ENCODE measurements at regions not wholly inside any gene's neighbourhood (a gene's known extent, or its start where the extent isn't known, plus 50 kb on each side); places are given as distances from the start of the nearest gene placed in this dataset.

DNA sequence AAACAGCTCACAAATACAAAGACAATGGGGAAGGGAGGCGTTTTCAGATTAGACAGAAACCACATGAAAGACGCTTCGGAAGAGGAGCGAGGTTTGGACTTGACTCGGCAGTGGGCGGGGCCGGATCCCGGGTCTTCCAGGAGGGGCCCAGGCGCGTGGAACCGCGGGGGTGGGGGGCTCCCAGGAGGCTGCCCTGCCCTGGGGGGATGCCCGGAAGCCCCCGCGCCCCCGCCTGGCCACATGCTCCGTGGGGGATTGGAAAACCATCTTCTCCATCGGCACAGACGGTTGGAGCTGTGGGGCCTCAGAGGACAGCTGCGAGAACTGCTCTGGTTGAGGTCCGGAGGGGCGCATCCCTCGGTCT lies 186.0 kb upstream of the SHH start (continued):
- TF ChIP-seq, protein P1, sequence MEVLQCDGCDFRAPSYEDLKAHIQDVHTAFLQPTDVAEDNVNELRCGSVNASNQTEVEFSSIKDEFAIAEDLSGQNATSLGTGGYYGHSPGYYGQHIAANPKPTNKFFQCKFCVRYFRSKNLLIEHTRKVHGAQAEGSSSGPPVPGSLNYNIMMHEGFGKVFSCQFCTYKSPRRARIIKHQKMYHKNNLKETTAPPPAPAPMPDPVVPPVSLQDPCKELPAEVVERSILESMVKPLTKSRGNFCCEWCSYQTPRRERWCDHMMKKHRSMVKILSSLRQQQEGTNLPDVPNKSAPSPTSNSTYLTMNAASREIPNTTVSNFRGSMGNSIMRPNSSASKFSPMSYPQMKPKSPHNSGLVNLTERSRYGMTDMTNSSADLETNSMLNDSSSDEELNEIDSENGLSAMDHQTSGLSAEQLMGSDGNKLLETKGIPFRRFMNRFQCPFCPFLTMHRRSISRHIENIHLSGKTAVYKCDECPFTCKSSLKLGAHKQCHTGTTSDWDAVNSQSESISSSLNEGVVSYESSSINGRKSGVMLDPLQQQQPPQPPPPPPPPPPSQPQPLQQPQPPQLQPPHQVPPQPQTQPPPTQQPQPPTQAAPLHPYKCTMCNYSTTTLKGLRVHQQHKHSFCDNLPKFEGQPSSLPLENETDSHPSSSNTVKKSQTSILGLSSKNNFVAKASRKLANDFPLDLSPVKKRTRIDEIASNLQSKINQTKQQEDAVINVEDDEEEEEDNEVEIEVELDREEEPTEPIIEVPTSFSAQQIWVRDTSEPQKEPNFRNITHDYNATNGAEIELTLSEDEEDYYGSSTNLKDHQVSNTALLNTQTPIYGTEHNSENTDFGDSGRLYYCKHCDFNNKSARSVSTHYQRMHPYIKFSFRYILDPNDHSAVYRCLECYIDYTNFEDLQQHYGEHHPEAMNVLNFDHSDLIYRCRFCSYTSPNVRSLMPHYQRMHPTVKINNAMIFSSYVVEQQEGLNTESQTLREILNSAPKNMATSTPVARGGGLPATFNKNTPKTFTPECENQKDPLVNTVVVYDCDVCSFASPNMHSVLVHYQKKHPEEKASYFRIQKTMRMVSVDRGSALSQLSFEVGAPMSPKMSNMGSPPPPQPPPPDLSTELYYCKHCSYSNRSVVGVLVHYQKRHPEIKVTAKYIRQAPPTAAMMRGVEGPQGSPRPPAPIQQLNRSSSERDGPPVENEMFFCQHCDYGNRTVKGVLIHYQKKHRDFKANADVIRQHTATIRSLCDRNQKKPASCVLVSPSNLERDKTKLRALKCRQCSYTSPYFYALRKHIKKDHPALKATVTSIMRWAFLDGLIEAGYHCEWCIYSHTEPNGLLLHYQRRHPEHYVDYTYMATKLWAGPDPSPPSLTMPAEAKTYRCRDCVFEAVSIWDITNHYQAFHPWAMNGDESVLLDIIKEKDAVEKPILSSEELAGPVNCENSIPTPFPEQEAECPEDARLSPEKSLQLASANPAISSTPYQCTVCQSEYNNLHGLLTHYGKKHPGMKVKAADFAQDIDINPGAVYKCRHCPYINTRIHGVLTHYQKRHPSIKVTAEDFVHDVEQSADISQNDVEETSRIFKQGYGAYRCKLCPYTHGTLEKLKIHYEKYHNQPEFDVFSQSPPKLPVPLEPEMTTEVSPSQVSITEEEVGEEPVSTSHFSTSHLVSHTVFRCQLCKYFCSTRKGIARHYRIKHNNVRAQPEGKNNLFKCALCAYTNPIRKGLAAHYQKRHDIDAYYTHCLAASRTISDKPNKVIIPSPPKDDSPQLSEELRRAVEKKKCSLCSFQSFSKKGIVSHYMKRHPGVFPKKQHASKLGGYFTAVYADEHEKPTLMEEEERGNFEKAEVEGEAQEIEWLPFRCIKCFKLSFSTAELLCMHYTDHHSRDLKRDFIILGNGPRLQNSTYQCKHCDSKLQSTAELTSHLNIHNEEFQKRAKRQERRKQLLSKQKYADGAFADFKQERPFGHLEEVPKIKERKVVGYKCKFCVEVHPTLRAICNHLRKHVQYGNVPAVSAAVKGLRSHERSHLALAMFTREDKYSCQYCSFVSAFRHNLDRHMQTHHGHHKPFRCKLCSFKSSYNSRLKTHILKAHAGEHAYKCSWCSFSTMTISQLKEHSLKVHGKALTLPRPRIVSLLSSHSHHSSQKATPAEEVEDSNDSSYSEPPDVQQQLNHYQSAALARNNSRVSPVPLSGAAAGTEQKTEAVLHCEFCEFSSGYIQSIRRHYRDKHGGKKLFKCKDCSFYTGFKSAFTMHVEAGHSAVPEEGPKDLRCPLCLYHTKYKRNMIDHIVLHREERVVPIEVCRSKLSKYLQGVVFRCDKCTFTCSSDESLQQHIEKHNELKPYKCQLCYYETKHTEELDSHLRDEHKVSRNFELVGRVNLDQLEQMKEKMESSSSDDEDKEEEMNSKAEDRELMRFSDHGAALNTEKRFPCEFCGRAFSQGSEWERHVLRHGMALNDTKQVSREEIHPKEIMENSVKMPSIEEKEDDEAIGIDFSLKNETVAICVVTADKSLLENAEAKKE (CRISPR knock-in tag; IDR thresholded peaks at IDR 0.05) = no peak
- TF ChIP-seq, protein P2, sequence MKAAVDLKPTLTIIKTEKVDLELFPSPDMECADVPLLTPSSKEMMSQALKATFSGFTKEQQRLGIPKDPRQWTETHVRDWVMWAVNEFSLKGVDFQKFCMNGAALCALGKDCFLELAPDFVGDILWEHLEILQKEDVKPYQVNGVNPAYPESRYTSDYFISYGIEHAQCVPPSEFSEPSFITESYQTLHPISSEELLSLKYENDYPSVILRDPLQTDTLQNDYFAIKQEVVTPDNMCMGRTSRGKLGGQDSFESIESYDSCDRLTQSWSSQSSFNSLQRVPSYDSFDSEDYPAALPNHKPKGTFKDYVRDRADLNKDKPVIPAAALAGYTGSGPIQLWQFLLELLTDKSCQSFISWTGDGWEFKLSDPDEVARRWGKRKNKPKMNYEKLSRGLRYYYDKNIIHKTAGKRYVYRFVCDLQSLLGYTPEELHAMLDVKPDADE (IDR thresholded peaks at IDR 0.05) = no peak

DNA sequence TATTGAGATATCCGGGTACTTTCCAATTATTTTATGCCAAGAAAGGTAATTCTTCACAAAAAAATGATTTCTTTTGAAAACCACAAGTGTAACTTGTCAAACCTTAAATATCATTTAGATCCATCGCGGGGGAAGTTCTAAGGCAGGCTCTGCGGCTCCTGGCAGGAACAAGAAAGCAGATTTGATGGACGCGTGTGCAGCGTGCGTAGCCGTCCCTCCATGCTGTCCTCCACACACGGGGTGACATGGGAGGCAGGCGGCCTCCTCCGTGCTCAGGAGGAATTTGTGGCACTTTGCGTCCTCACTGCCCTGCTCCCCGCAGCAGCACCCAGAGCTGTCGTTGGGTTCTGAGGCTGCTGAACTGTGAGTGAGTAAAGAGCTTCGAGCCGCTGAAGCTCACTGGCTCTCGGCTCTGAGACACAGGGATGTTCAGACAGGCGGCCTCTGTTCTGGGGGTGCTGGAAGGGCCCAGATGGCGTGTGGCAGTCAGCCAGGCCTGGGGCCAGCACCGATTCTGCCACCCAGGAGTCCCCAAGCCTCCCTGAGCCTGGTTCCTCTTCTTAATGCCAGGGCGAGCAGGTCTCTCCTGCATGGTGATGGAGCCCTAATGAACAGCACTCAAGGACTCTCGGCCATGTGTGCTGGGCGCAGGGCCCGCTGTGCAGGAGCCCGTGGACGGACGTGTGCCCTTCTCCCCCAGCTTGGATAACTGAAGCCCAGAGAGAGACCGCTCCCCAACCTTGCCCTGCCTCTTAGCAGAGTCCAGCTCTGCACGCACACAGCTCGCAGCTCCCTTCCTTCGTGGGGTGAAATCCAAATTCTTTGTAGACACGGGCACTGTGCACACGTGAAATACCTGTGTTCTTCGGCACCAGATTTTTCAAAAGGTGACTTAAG lies 185.4 kb upstream of the SHH start:
- H3K79me2 ChIP-seq (replicated peaks; ENCODE audit: insufficient read depth) = no peaks in the 10 kb centered on the region
- H3K4me1 ChIP-seq (ENCODE audit: insufficient read depth) = no peaks in the 10 kb centered on the region
- no peaks in the 10 kb centered on the region; the same call in 2 of the 3 replicates for H3K36me3 Mint-ChIP-seq (ENCODE audit: low read depth)
- H3K27me3 ChIP-seq (ENCODE audit: insufficient read depth) = no peaks in the 10 kb centered on the region
- H3F3A ChIP-seq (replicated peaks; ENCODE audit: low read depth) = no peaks in the 10 kb centered on the region
- H3K9me3 Mint-ChIP-seq = no peaks in the 10 kb centered on the region; the same call in 2 of the 3 replicates
- no peak overlapping the region for H2AFZ ChIP-seq
- H3K4me3 ChIP-seq = no peak overlapping the region
- H3K27ac Mint-ChIP-seq = no peak overlapping the region
- H3K36me3 ChIP-seq (ENCODE audit: insufficient read depth) = no peaks in the 10 kb centered on the region
- H3K27me3 Mint-ChIP-seq (ENCODE audit: insufficient read depth, low read depth, poor library complexity) = peaks cover 6% of the 10 kb centered on the region
- H4K20me1 ChIP-seq (replicated peaks; ENCODE audit: insufficient read depth) = no peaks in the 10 kb centered on the region
- H3K9me2 ChIP-seq (ENCODE audit: insufficient read depth) = no peaks in the 10 kb centered on the region
- H3K27ac ChIP-seq (ENCODE audit: low read depth) = no peak overlapping the region
- ATAC-seq = no peak
- no peaks in the 10 kb centered on the region for H3K4me1 Mint-ChIP-seq
- H3K4me3 Mint-ChIP-seq = no peak overlapping the region
- H3K4me2 ChIP-seq = no peak overlapping the region
- DNase-seq (ENCODE audit: low spot score) = no peak
- no peak for TF ChIP-seq POLR2AphosphoS5 (IDR thresholded peaks at IDR 0.05; ENCODE audit: low read depth)
- TF ChIP-seq, protein P2 (IDR thresholded peaks at IDR 0.05) = no peak
- no peak for TF ChIP-seq ZNF114 (CRISPR knock-in tag; IDR thresholded peaks at IDR 0.05)
- no peak for TF ChIP-seq STAT1 (IDR thresholded peaks at IDR 0.05; ENCODE audit: unreplicated experiment)
- no peak for TF ChIP-seq NANOG (IDR thresholded peaks at IDR 0.05; ENCODE audit: borderline replicate concordance)

All from GM23338 (cell line).